Stomach (tissue), 8 donors: ENCODE measurements at regions not wholly inside any gene's neighbourhood (a gene's known extent, or its start where the extent isn't known, plus 50 kb on each side); places are given as distances from the start of the nearest gene placed in this dataset.

Source experiments
- DNase-seq, 2 donors: peaks; one replicate each; pipeline versions ENCODE4 v3.0.0 to v3.0.0-alpha.2; 2013 to 2019
- H3K27ac ChIP-seq, 5 donors: fragments of 200-600 bp in 4 of 5; sonication (generic) in 4 of 5; one replicate each; pipeline ENCODE4 v1.5.1; 2013 to 2019; ENCODE audit warnings: mild to moderate bottlenecking in 1 of 5, moderate library complexity in 1 of 5
- H3K27me3 ChIP-seq, 3 donors: fragments of 200-600 bp; sonication (generic); one replicate each; pipeline ENCODE4 v1.5.1; 2017 to 2019; ENCODE audit warnings: mixed run types in 1 of 3
- H3K36me3 ChIP-seq, 4 donors: fragments of 200-600 bp; sonication (generic); 1 replicate in 3 of 4; 2 replicates in 1 of 4; pipeline ENCODE4 v1.5.1; 2016 to 2019
- H3K4me1 ChIP-seq, 4 donors: fragments of 200-600 bp; sonication (generic); one replicate each; pipeline ENCODE4 v1.5.1; 2016 to 2019
- H3K4me3 ChIP-seq, 4 donors: fragments of 200-600 bp; sonication (generic) in 3 of 4; one replicate each; pipeline ENCODE4 v1.5.1; 2016 to 2019; ENCODE audit warnings: mild to moderate bottlenecking in 1 of 4
- H3K9me3 ChIP-seq, 4 donors: fragments of 200-600 bp; sonication (generic); one replicate each; pipeline ENCODE4 v1.5.1; 2016 to 2019
- CTCF ChIP-seq, 7 experiments: fragments of 450-650 bp in 4 of 7; fragments of 200-600 bp in 3 of 7; sonication (generic) in 3 of 7; IDR thresholded peaks; one replicate each; pipeline ENCODE4 v1.5.1; 2016 to 2019; ENCODE audit warnings: antibody characterized with exemption in 7 of 7, control low read depth in 2 of 7, mild to moderate bottlenecking in 1 of 7
- EP300 ChIP-seq: sonication (generic); formaldehyde crosslinking; IDR thresholded peaks from one replicate; pipeline ENCODE4 v1.6.1; 2017; ENCODE audit warnings: antibody characterized with exemption
- POLR2A ChIP-seq, 4 donors: fragments of 450-650 bp; IDR thresholded peaks; one replicate each; pipeline ENCODE4 v1.6.1; 2016; ENCODE audit warnings: antibody characterized with exemption in 4 of 4, control low read depth in 2 of 4, mild to moderate bottlenecking in 1 of 4, moderate library complexity in 1 of 4
- POLR2AphosphoS5 ChIP-seq, 3 donors: sonication (generic); formaldehyde crosslinking; IDR thresholded peaks; one replicate each; pipeline ENCODE4 v1.6.1; 2016; ENCODE audit warnings: antibody characterized with exemption in 3 of 3
- WGBS, 5 donors: extraction: QIAGEN DNeasy Blood & Tissue Kit in 3 of 5; methylation state at CpG; one replicate each; pipeline versions ENCODE4 v1.1.5 to v1.1.7; 2013 to 2018; 5-methylcytosine and 5-hydroxymethylcytosine counted together
- intact Hi-C: fragments of 100-400 bp; cut with DNase I; formaldehyde crosslinking; loops from one replicate; pipeline ENCODE4 v1.15.1; 2023; ENCODE audit warnings: low total_unique reads
- donor health status: healthy with polysubstance abuse.
- donor health status: Bipolar disorder and iron deficiency.
- donor health status: healthy.

GRCh38 chr5:30638899-30639298 lies 554.6 kb upstream of the CDH6 start:
- TF ChIP-seq POLR2A (IDR thresholded peaks at IDR 0.05) (no peak), POLR2AphosphoS5 (IDR thresholded peaks at IDR 0.05) (no peak), CTCF (IDR thresholded peaks at IDR 0.05) (no peak), EP300 (no peak)
- no peaks in the 10 kb centered on the region for H3K36me3 ChIP-seq
- WGBS, 5 donors, result 68 to 88% (median 79%) methylated on average over 1 of the region's 1 CpG
- H3K27me3 ChIP-seq, result no peaks in the 10 kb centered on the region
- H3K9me3 ChIP-seq, result peaks cover 0 to 20% (median 8%) of the 10 kb centered on the region in 4 donors
- intact Hi-C loops, result no loop called here
- H3K27ac ChIP-seq, result no peak overlapping the region
- no peak for DNase-seq
- H3K4me1 ChIP-seq, result no peaks in the 10 kb centered on the region
- H3K4me3 ChIP-seq, result no peak overlapping the region

- no peak for TF ChIP-seq POLR2A (IDR thresholded peaks at IDR 0.05)
- no peak for DNase-seq
- H3K27me3 ChIP-seq, result no peaks in the 10 kb centered on the region
- H3K4me1 ChIP-seq, result no peaks in the 10 kb centered on the region
- intact Hi-C loops, result no loop called here
- no peak overlapping the region for H3K27ac ChIP-seq
- H3K36me3 ChIP-seq, result no peaks in the 10 kb centered on the region
- H3K4me3 ChIP-seq, result no peak overlapping the region
- no peaks in the 10 kb centered on the region for H3K9me3 ChIP-seq
Observed at GRCh38 chr5:30627945-30628344, 565.5 kb upstream of the CDH6 start.

- WGBS, 5 donors, result 63 to 76% (median 66%) methylated on average over 2 of the region's 2 CpGs
- DNase-seq, result no peak
- Histone ChIP-seq H3K36me3 (no peaks in the 10 kb centered on the region), H3K27me3 (no peaks in the 10 kb centered on the region), H3K4me1 (no peaks in the 10 kb centered on the region), H3K4me3 (no peak overlapping the region), H3K9me3 (no peaks in the 10 kb centered on the region), H3K27ac (no peak overlapping the region)
- no peak for TF ChIP-seq POLR2AphosphoS5 (IDR thresholded peaks at IDR 0.05)
- intact Hi-C loops, result no loop called here
Observed at GRCh38 chr5:30626557-30626956, 566.9 kb upstream of the CDH6 start.

GRCh38 chr5:30620481-30621085 lies 572.9 kb upstream of the CDH6 start:
- H3K4me1 ChIP-seq, result no peaks in the 10 kb centered on the region
- intact Hi-C loops, result no loop called here
- no peak for TF ChIP-seq CTCF (IDR thresholded peaks at IDR 0.05)
- no peak for TF ChIP-seq POLR2A (IDR thresholded peaks at IDR 0.05)
- TF ChIP-seq POLR2AphosphoS5 (IDR thresholded peaks at IDR 0.05), result no peak
- no peak for TF ChIP-seq EP300
- H3K27me3 ChIP-seq, result no peaks in the 10 kb centered on the region
- no peak overlapping the region for H3K27ac ChIP-seq
- H3K36me3 ChIP-seq, result no peaks in the 10 kb centered on the region
- no peak overlapping the region for H3K4me3 ChIP-seq
- WGBS, 5 donors, result 61 to 83% (median 71%) methylated on average over 2 of the region's 2 CpGs
- H3K9me3 ChIP-seq, result peaks cover 0 to 32% (median 17%) of the 10 kb centered on the region in 4 donors
- no peak for DNase-seq

- DNase-seq, result no peak
- no peaks in the 10 kb centered on the region for H3K9me3 ChIP-seq
- H3K36me3 ChIP-seq, result no peaks in the 10 kb centered on the region
- H3K27ac ChIP-seq, result no peak overlapping the region
- peaks cover 0 to 4% (median 0%) of the 10 kb centered on the region in 4 donors for H3K4me1 ChIP-seq
- intact Hi-C loops, result no loop called here
- WGBS, 5 donors, result 75 to 84% (median 80%) methylated on average over 3 of the region's 3 CpGs
- H3K4me3 ChIP-seq, result no peak overlapping the region
- TF ChIP-seq EP300 (no peak), POLR2AphosphoS5 (IDR thresholded peaks at IDR 0.05) (no peak), POLR2A (IDR thresholded peaks at IDR 0.05) (no peak), CTCF (IDR thresholded peaks at IDR 0.05) (no peak)
- H3K27me3 ChIP-seq, result no peaks in the 10 kb centered on the region
Observed at GRCh38 chr5:30608501-30608900, 585.0 kb upstream of the CDH6 start.
